H1 (cell line): ENCODE measurements at regions not wholly inside any gene's neighbourhood (a gene's known extent, or its start where the extent isn't known, plus 50 kb on each side); places are given as distances from the start of the nearest gene placed in this dataset.

ENCODE experiments used
- CTCF ChIA-PET: fragments of 300-600 bp; sonication (Branson Sonifier 250); formaldehyde crosslinking; loops from one replicate; lab custom pipeline; 2021; ENCODE audit not compliant: partially characterized antibody; lab: Charles Lee
- POLR2A ChIA-PET: fragments of 300-600 bp; sonication (Branson Sonifier 250); formaldehyde crosslinking; loops from one replicate; lab custom pipeline; 2021; ENCODE audit warnings: inconsistent platforms; ENCODE audit not compliant: partially characterized antibody; lab: Charles Lee
- DNase-seq, 2 experiments: peaks; one replicate each; pipeline versions ENCODE4 v3.0.0 to v3.0.0-alpha.2; 2010 to 2022; ENCODE audit warnings: low spot score in 2 of 2, low read depth in 1 of 2, mixed read lengths in 1 of 2
- FAIRE-seq: peaks from 2 replicates; lab custom pipeline; 2011; peaks lifted over from hg19 to GRCh38; lab: Jason Lieb, UNC
- H2AFZ ChIP-seq: 2 replicates; pipeline ENCODE4 v1.8.1; 2012; ENCODE audit warnings: low read length, inconsistent platforms
- H2AK5ac ChIP-seq: 2 replicates; pipeline ENCODE4 v1.6.1; 2013; ENCODE audit warnings: low read depth, low read length
- H2BK120ac ChIP-seq: replicated peaks from 2 replicates; pipeline ENCODE3; 2013; ENCODE audit warnings: low read depth, low read length, inconsistent platforms
- H2BK12ac ChIP-seq: 2 replicates; pipeline ENCODE4 v1.6.1; 2013; ENCODE audit warnings: low read depth, low read length
- H2BK15ac ChIP-seq: 2 replicates; pipeline ENCODE4 v1.6.1; 2013; ENCODE audit warnings: low read length
- H2BK20ac ChIP-seq: 2 replicates; pipeline ENCODE4 v1.6.1; 2013; ENCODE audit warnings: low read length
- H2BK5ac ChIP-seq: 2 replicates; pipeline ENCODE4 v1.6.1; 2013; ENCODE audit warnings: low read depth, low read length
- H3K14ac ChIP-seq: 2 replicates; pipeline ENCODE4 v1.6.1; 2013; ENCODE audit warnings: inconsistent platforms; ENCODE audit not compliant: insufficient read length
- H3K18ac ChIP-seq: 2 replicates; pipeline ENCODE4 v1.6.1; 2013; ENCODE audit warnings: low read length; ENCODE audit errors: extremely low read depth
- H3K23ac ChIP-seq: 2 replicates; pipeline ENCODE4 v1.6.1; 2013; ENCODE audit warnings: inconsistent platforms; ENCODE audit not compliant: insufficient read length
- H3K23me2 ChIP-seq: 2 replicates; pipeline ENCODE4 v1.6.1; 2013; ENCODE audit warnings: low read depth, low read length
- H3K27ac ChIP-seq: 2 replicates; pipeline ENCODE4 v1.6.1; 2011; ENCODE audit warnings: low read depth, low read length, inconsistent platforms
- H3K27me3 ChIP-seq, 4 experiments: replicated peaks in 1 of 4; 1 replicate in 1 of 4; 2 replicates in 3 of 4; pipeline versions ENCODE4 v1.6.1 to v1.8.1; 2011 to 2013; ENCODE audit warnings: low read length in 3 of 4, mild to moderate bottlenecking in 3 of 4, inconsistent platforms in 2 of 4, mixed read lengths in 2 of 4, moderate library complexity in 1 of 4; ENCODE audit not compliant: control insufficient read depth in 3 of 4, insufficient read depth in 3 of 4; ENCODE audit errors: extremely low read depth in 1 of 4
- H3K36me3 ChIP-seq, 4 experiments: 2 replicates each; pipeline versions ENCODE4 v1.6.1 to v1.8.1; 2011 to 2013; ENCODE audit warnings: mild to moderate bottlenecking in 4 of 4, low read length in 3 of 4, moderate library complexity in 2 of 4, control low read depth in 1 of 4, inconsistent platforms in 1 of 4; ENCODE audit not compliant: insufficient read depth in 4 of 4, control insufficient read depth in 2 of 4
- H3K4ac ChIP-seq: replicated peaks from 2 replicates; pipeline ENCODE3; 2013; ENCODE audit warnings: low read length, low read depth, mixed read lengths, inconsistent platforms; ENCODE audit not compliant: insufficient read length
- H3K4me1 ChIP-seq, 4 experiments: replicated peaks in 1 of 4; 1 replicate in 1 of 4; 2 replicates in 3 of 4; pipeline versions ENCODE4 v1.6.1 to v1.8.1; 2011 to 2013; ENCODE audit warnings: low read length in 3 of 4, inconsistent platforms in 2 of 4, mixed read lengths in 1 of 4; ENCODE audit not compliant: insufficient read depth in 4 of 4, control insufficient read depth in 3 of 4
- H3K4me2 ChIP-seq, 2 experiments: 2 replicates each; pipeline versions ENCODE4 v1.6.1 to v1.8.1; 2011 to 2013; ENCODE audit warnings: low read depth in 2 of 2, low read length in 2 of 2, control low read depth in 1 of 2, inconsistent platforms in 1 of 2, mild to moderate bottlenecking in 1 of 2; ENCODE audit not compliant: insufficient read depth in 1 of 2
- H3K4me3 ChIP-seq, 4 experiments: fragments of 200-600, 300-600 bp in 1 of 4; sonication (generic), shearing (Covaris generic), sonication (Bioruptor Twin) in 1 of 4; 2 replicates each; pipeline versions ENCODE4 v1.5.1 to v1.8.1; 2011 to 2016; ENCODE audit warnings: low read length in 4 of 4, low read depth in 3 of 4, control low read depth in 2 of 4, inconsistent platforms in 2 of 4, mild to moderate bottlenecking in 2 of 4, mixed read lengths in 1 of 4, moderate library complexity in 1 of 4; ENCODE audit not compliant: insufficient read depth in 2 of 4; ENCODE audit errors: extremely low read depth in 1 of 4
- H3K56ac ChIP-seq: replicated peaks from 2 replicates; pipeline ENCODE3; 2013; ENCODE audit warnings: low read depth, mild to moderate bottlenecking, mixed read lengths, low read length, inconsistent platforms; ENCODE audit not compliant: insufficient read length
- H3K79me1 ChIP-seq: 2 replicates; pipeline ENCODE4 v1.6.1; 2013; ENCODE audit warnings: low read depth, low read length, control low read depth
- H3K79me2 ChIP-seq, 2 experiments: 2 replicates each; pipeline versions ENCODE4 v1.6.1 to v1.8.1; 2012 to 2013; ENCODE audit warnings: low read length in 2 of 2, mild to moderate bottlenecking in 2 of 2, inconsistent platforms in 1 of 2; ENCODE audit not compliant: insufficient read depth in 2 of 2, control insufficient read depth in 1 of 2
- H3K9ac ChIP-seq, 4 experiments: replicated peaks in 1 of 4; 1 replicate in 1 of 4; 2 replicates in 3 of 4; pipeline versions ENCODE4 v1.6.1 to v1.8.1; 2011 to 2013; ENCODE audit warnings: low read depth in 3 of 4, low read length in 3 of 4, control low read depth in 2 of 4, mild to moderate bottlenecking in 2 of 4, moderate library complexity in 2 of 4, inconsistent platforms in 1 of 4; ENCODE audit errors: extremely low read depth in 1 of 4
- H3K9me3 ChIP-seq, 2 experiments: 2 replicates each; pipeline versions ENCODE4 v1.6.1 to v1.8.1; 2012 to 2013; ENCODE audit warnings: mild to moderate bottlenecking in 2 of 2, moderate library complexity in 2 of 2, control low read depth in 1 of 2, inconsistent platforms in 1 of 2, low read depth in 1 of 2, low read length in 1 of 2, mixed read lengths in 1 of 2; ENCODE audit not compliant: insufficient read depth in 2 of 2
- H4K20me1 ChIP-seq, 2 experiments: replicated peaks in 1 of 2; 2 replicates each; pipeline versions ENCODE3 to v1.8.1; 2011 to 2013; ENCODE audit warnings: inconsistent platforms in 2 of 2, low read length in 2 of 2, mild to moderate bottlenecking in 1 of 2; ENCODE audit not compliant: insufficient read depth in 2 of 2, control insufficient read depth in 1 of 2
- H4K5ac ChIP-seq: 2 replicates; pipeline ENCODE4 v1.6.1; 2013; ENCODE audit warnings: low read length, low read depth, mixed read lengths, inconsistent platforms; ENCODE audit not compliant: insufficient read length
- H4K8ac ChIP-seq: 2 replicates; pipeline ENCODE4 v1.8.0; 2013; ENCODE audit warnings: mild to moderate bottlenecking, moderate library complexity, low read length, inconsistent platforms; ENCODE audit not compliant: insufficient read depth; ENCODE audit errors: extremely low read depth
- H4K91ac ChIP-seq: replicated peaks from 2 replicates; pipeline ENCODE3; 2013; ENCODE audit warnings: low read length, mixed read lengths, inconsistent platforms; ENCODE audit not compliant: insufficient read length
- CBX5 ChIP-seq: fragments of 300-800, 300-1000 bp; sonication (generic); IDR thresholded peaks from 2 replicates; pipeline ENCODE4 v1.7.1; 2016; ENCODE audit warnings: antibody characterized with exemption, low read length, low read depth
- CEBPB ChIP-seq: IDR thresholded peaks from 2 replicates; pipeline ENCODE4 v1.6.1; 2012; ENCODE audit warnings: low read depth, low read length
- CTBP2 ChIP-seq: IDR thresholded peaks from 2 replicates; pipeline ENCODE4 v1.7.0; 2011; ENCODE audit warnings: borderline replicate concordance, mild to moderate bottlenecking, moderate library complexity, mixed read lengths, low read length; ENCODE audit not compliant: insufficient read depth, insufficient read length
- GABPA ChIP-seq: IDR thresholded peaks from 2 replicates; pipeline ENCODE4 v1.6.1; 2011; ENCODE audit warnings: mild to moderate bottlenecking, low read length, moderate library complexity, borderline replicate concordance; ENCODE audit not compliant: insufficient read depth
- HDAC6 ChIP-seq: IDR thresholded peaks from one replicate; pipeline ENCODE4 v1.7.1; 2012; ENCODE audit warnings: low read depth, mild to moderate bottlenecking, inconsistent platforms, low read length, moderate library complexity
- KDM5A ChIP-seq: fragments of 200-600 bp; IDR thresholded peaks from 2 replicates; pipeline ENCODE4 v1.7.1; 2012; ENCODE audit warnings: mild to moderate bottlenecking, low read length, inconsistent platforms, mixed read lengths
- NANOG ChIP-seq: IDR thresholded peaks from 2 replicates; pipeline ENCODE4 v1.6.1; 2011; ENCODE audit warnings: low read length, low read depth, mild to moderate bottlenecking, inconsistent platforms; ENCODE audit not compliant: insufficient read depth, poor library complexity, severe bottlenecking
- SIX5 ChIP-seq: IDR thresholded peaks from 2 replicates; pipeline ENCODE4 v1.6.1; 2011; ENCODE audit warnings: mild to moderate bottlenecking, low read depth, low read length
- WGBS, 2 experiments: shearing (Covaris generic) in 1 of 2; methylation state at CpG; one replicate each; pipeline versions ENCODE4 v1.1.6 to v1.1.7; 2013 to 2015; ENCODE audit warnings: low lambda C conversion rate in 2 of 2, mixed read lengths in 2 of 2, inconsistent platforms in 1 of 2, low coverage in 1 of 2, missing lambda C conversion rate in 1 of 2; ENCODE audit not compliant: insufficient replicate concordance in 2 of 2, insufficient coverage in 1 of 2, insufficient read length in 1 of 2; ENCODE audit errors: extremely low coverage in 1 of 2, missing lambda C conversion rate in 1 of 2; 5-methylcytosine and 5-hydroxymethylcytosine counted together
- TF ChIP-seq, protein P1 (sequence below), 3 experiments: IDR thresholded peaks; 1 replicate in 2 of 3; 2 replicates in 1 of 3; pipeline versions ENCODE4 v1.5.1 to v1.6.1; 2011; ENCODE audit warnings: low read length in 3 of 3, mild to moderate bottlenecking in 3 of 3, inconsistent platforms in 2 of 3, low read depth in 1 of 3, moderate library complexity in 1 of 3; ENCODE audit not compliant: insufficient read depth in 1 of 3; ENCODE audit errors: control extremely low read depth in 1 of 3

DNA sequence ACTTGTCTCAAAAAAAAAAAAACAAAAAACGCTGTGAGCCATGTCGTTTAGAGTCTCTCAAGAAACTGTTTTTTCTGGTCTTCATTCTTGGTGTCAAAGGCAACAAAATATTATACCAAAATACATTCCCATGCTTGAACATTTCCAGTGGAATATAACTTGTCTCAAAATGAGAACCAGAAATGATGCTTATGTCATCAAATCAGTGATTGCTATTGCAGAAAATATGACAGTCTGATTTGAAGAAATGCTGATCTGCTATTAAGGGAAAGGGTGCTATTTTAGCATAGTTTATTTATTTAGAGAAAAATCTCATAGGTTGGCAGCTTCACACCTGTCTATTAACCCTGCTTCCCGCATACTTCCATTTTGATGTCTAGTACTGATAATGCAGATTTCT is 82.4 kb upstream of the ACSL3 start:
- Histone ChIP-seq H3K27ac (no peak overlapping the region), H3K4me1 (peaks cover 0 to 4% (median 0%) of the 10 kb centered on the region in 4 experiments; a peak in 1 of 7 replicates), H2BK5ac (no peak overlapping the region), H3K23me2 (no peaks in the 10 kb centered on the region; the same call in 1 of the 2 replicates), H3K36me3 (no peaks in the 10 kb centered on the region), H3K4me3 (no peak overlapping the region), H3K79me1 (no peaks in the 10 kb centered on the region), H4K8ac (no peak overlapping the region), H3K23ac (no peak overlapping the region), H2BK12ac (no peak overlapping the region), H2BK120ac (no peak overlapping the region), H3K4ac (no peak overlapping the region), H2AFZ (no peak overlapping the region), H2AK5ac (no peak overlapping the region), H4K20me1 (no peaks in the 10 kb centered on the region), H3K27me3 (no peaks in the 10 kb centered on the region)
- CTCF ChIA-PET = interaction anchor here (0.9 to 1.6 kb wide), 3 partner anchors 12 to 160 kb away, joined by 3 to 4 read pairs (median 4); no protein-coding TSS in a partner anchor
- FAIRE-seq (no peak), DNase-seq (no peak)
- 88% methylated on average over 3 of the region's 3 CpGs; no CpG with 5 or more reads in 1 of the 2 experiments for WGBS, 2 experiments
- no peak for TF ChIP-seq GABPA
- TF ChIP-seq, protein P1, sequence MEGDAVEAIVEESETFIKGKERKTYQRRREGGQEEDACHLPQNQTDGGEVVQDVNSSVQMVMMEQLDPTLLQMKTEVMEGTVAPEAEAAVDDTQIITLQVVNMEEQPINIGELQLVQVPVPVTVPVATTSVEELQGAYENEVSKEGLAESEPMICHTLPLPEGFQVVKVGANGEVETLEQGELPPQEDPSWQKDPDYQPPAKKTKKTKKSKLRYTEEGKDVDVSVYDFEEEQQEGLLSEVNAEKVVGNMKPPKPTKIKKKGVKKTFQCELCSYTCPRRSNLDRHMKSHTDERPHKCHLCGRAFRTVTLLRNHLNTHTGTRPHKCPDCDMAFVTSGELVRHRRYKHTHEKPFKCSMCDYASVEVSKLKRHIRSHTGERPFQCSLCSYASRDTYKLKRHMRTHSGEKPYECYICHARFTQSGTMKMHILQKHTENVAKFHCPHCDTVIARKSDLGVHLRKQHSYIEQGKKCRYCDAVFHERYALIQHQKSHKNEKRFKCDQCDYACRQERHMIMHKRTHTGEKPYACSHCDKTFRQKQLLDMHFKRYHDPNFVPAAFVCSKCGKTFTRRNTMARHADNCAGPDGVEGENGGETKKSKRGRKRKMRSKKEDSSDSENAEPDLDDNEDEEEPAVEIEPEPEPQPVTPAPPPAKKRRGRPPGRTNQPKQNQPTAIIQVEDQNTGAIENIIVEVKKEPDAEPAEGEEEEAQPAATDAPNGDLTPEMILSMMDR (IDR thresholded peaks at IDR 0.05; ENCODE audit: control extremely low read depth in 1 of 3, insufficient read depth in 1 of 3, low read depth in 1 of 3, low read length in 3 of 3) = no peak
- TF ChIP-seq HDAC6 = no peak
- no peak for TF ChIP-seq CBX5
- TF ChIP-seq SIX5 = no peak
- TF ChIP-seq CTBP2 = no peak
- TF ChIP-seq NANOG = no peak
- no peak for TF ChIP-seq CEBPB
- no peak for TF ChIP-seq KDM5A
- TF ChIP-seq, all 59 proteins: peak for 0
- Histone ChIP-seq H3K56ac (no peak overlapping the region), H4K91ac (no peak overlapping the region), H2BK20ac (no peak overlapping the region), H3K79me2 (no peaks in the 10 kb centered on the region), H3K9ac (no peak overlapping the region), H4K5ac (no peak overlapping the region), H3K9me3 (no peaks in the 10 kb centered on the region), H3K4me2 (no peak overlapping the region), H2BK15ac (no peak overlapping the region), H3K18ac (no peak overlapping the region), H3K14ac (no peak overlapping the region)
- POLR2A ChIA-PET = no interaction called here
